ENCODE measurements at regions not wholly inside any gene's neighbourhood (a gene's known extent, or its start where the extent isn't known, plus 50 kb on each side); places are given as distances from the start of the nearest gene placed in this dataset.

- no peak for TF ChIP-seq EZH2 (IDR thresholded peaks at IDR 0.05; ENCODE audit: insufficient read depth, poor library complexity, severe bottlenecking)
- no peak for TF ChIP-seq EZH2phosphoT487 (IDR thresholded peaks at IDR 0.05; ENCODE audit: insufficient read depth, low read depth)
Observed at GRCh38 chr13:105878119-105878700, 657.3 kb downstream of the EFNB2 start.
